SK-N-SH (cell line): ENCODE measurements at regions not wholly inside any gene's neighbourhood (a gene's known extent, or its start where the extent isn't known, plus 50 kb on each side); places are given as distances from the start of the nearest gene placed in this dataset.

Experiments
- CTCF ChIA-PET: fragments of 300-600, 350-600 bp; formaldehyde crosslinking; extraction: SDS; loops from one replicate; lab custom pipeline; 2021; lab: Yijun Ruan, JAX
- POLR2A ChIA-PET: fragments of 350-600 bp; sonication (Branson Sonifier 250); formaldehyde crosslinking; extraction: SDS; loops from one replicate; lab custom pipeline; 2020; ENCODE audit warnings: antibody characterized with exemption, inconsistent platforms; lab: Yijun Ruan, JAX
- DNase-seq: peaks from one replicate; pipeline ENCODE4 v3.0.0; 2012
- H2AFZ ChIP-seq: fragments of 200-600 bp; sonication (generic); 2 replicates; pipeline ENCODE4 v1.8.1; 2016; ENCODE audit warnings: antibody characterized with exemption, mild to moderate bottlenecking, low read depth
- H3F3A ChIP-seq: fragments of 200-600 bp; sonication (generic); replicated peaks from 2 replicates; pipeline ENCODE3; 2016; ENCODE audit warnings: antibody characterized with exemption, mild to moderate bottlenecking; ENCODE audit not compliant: insufficient read depth
- H3K27ac ChIP-seq, 2 experiments: fragments of 200-500 bp in 1 of 2; fragments of 200-600 bp in 1 of 2; sonication (Bioruptor generic) in 1 of 2; sonication (generic), shearing (Covaris generic) in 1 of 2; 2 replicates each; pipeline versions ENCODE4 v1.5.1 to v1.6.1; 2014 to 2016; ENCODE audit warnings: low read depth in 2 of 2, inconsistent platforms in 1 of 2, low read length in 1 of 2, mild to moderate bottlenecking in 1 of 2, mixed read lengths in 1 of 2
- H3K27me3 ChIP-seq: fragments of 200-600 bp; sonication (generic), shearing (Covaris generic); 2 replicates; pipeline ENCODE4 v1.6.1; 2016; ENCODE audit warnings: mixed run types; ENCODE audit not compliant: insufficient read depth
- H3K36me3 ChIP-seq, 2 experiments: fragments of 200-500 bp in 1 of 2; fragments of 200-600 bp in 1 of 2; sonication (Bioruptor generic) in 1 of 2; sonication (generic) in 1 of 2; replicated peaks in 1 of 2; 2 replicates each; pipeline versions ENCODE3 to v1.5.1; 2014 to 2016; ENCODE audit warnings: low read length in 1 of 2, mild to moderate bottlenecking in 1 of 2; ENCODE audit not compliant: insufficient read depth in 2 of 2, control insufficient read depth in 1 of 2
- H3K4me1 ChIP-seq, 2 experiments: fragments of 200-500 bp in 1 of 2; fragments of 200-600 bp in 1 of 2; sonication (Bioruptor generic) in 1 of 2; sonication (generic), shearing (Covaris generic) in 1 of 2; 2 replicates each; pipeline versions ENCODE4 v1.5.1 to v1.6.1; 2014 to 2016; ENCODE audit warnings: low read depth in 1 of 2, low read length in 1 of 2, mixed run types in 1 of 2; ENCODE audit not compliant: insufficient read depth in 2 of 2, control insufficient read depth in 1 of 2
- H3K4me2 ChIP-seq: fragments of 200-600 bp; sonication (generic), shearing (Covaris generic); 2 replicates; pipeline ENCODE4 v1.6.1; 2017; ENCODE audit warnings: mixed run types
- H3K4me3 ChIP-seq, 2 experiments: fragments of 200-500 bp in 1 of 2; fragments of 200-600 bp in 1 of 2; sonication (Bioruptor generic) in 1 of 2; sonication (generic), shearing (Covaris generic) in 1 of 2; 2 replicates each; pipeline versions ENCODE4 v1.5.1 to v1.8.1; 2014 to 2016; ENCODE audit warnings: low read depth in 2 of 2, inconsistent platforms in 1 of 2, low read length in 1 of 2, mild to moderate bottlenecking in 1 of 2, mixed read lengths in 1 of 2, moderate library complexity in 1 of 2
- H3K79me2 ChIP-seq: fragments of 200-600 bp; sonication (generic); 2 replicates; pipeline ENCODE4 v1.8.1; 2017; ENCODE audit warnings: mild to moderate bottlenecking; ENCODE audit not compliant: insufficient read depth
- H3K9ac ChIP-seq: fragments of 200-600 bp; sonication (generic); 2 replicates; pipeline ENCODE4 v1.6.1; 2017; ENCODE audit warnings: mixed run types
- H3K9me2 ChIP-seq: fragments of 200-600 bp; sonication (generic); 2 replicates; pipeline ENCODE4 v1.6.1; 2017; ENCODE audit warnings: mixed run types
- H3K9me3 ChIP-seq: fragments of 200-600 bp; sonication (generic); 2 replicates; pipeline ENCODE4 v1.6.1; 2017; ENCODE audit warnings: mixed run types, mild to moderate bottlenecking, moderate library complexity
- H4K20me1 ChIP-seq: fragments of 200-600 bp; sonication (generic); 2 replicates; pipeline ENCODE4 v1.6.1; 2017; ENCODE audit warnings: mild to moderate bottlenecking, mixed run types; ENCODE audit not compliant: insufficient read depth
- ELF1 ChIP-seq: IDR thresholded peaks from 2 replicates; pipeline ENCODE4 v1.4.0; 2012
- EZH2phosphoT487 ChIP-seq: fragments of 200-600 bp; sonication (generic); IDR thresholded peaks from 2 replicates; pipeline ENCODE4 v1.6.1; 2017; ENCODE audit warnings: low read depth, mixed run types, mild to moderate bottlenecking, antibody characterized with exemption, moderate library complexity, borderline replicate concordance
- FOSL2 ChIP-seq: IDR thresholded peaks from 2 replicates; pipeline ENCODE4 v1.4.0; 2012; ENCODE audit warnings: low read depth, mild to moderate bottlenecking, moderate library complexity, borderline replicate concordance
- FOXJ3 ChIP-seq: sonication (generic); formaldehyde crosslinking; IDR thresholded peaks from 2 replicates; pipeline ENCODE4 v1.5.1; 2020; ENCODE audit warnings: mild to moderate bottlenecking, missing genetic modification reagents
- GABPA ChIP-seq: IDR thresholded peaks from 2 replicates; pipeline ENCODE4 v1.4.0; 2012; ENCODE audit warnings: low read depth, mild to moderate bottlenecking
- GATA2 ChIP-seq: sonication (generic); formaldehyde crosslinking; IDR thresholded peaks from 2 replicates; pipeline ENCODE4 v1.5.0; 2020; ENCODE audit warnings: mild to moderate bottlenecking, missing genetic modification reagents
- JUND ChIP-seq: IDR thresholded peaks from 2 replicates; pipeline ENCODE4 v1.4.0; 2012
- MEF2A ChIP-seq: IDR thresholded peaks from 2 replicates; pipeline ENCODE4 v1.4.0; 2012; ENCODE audit warnings: low read depth, borderline replicate concordance
- MXI1 ChIP-seq: IDR thresholded peaks from 2 replicates; pipeline ENCODE4 v1.6.1; 2012; ENCODE audit warnings: mild to moderate bottlenecking, low read depth, low read length, improper control_type of control experiment
- NFIC ChIP-seq: IDR thresholded peaks from 2 replicates; pipeline ENCODE4 v1.4.0; 2012; ENCODE audit warnings: borderline replicate concordance
- NRF1 ChIP-seq: IDR thresholded peaks from 2 replicates; pipeline ENCODE4 v1.6.1; 2012; ENCODE audit warnings: low read depth, mild to moderate bottlenecking, low read length
- POLR2AphosphoS5 ChIP-seq: IDR thresholded peaks from 2 replicates; pipeline ENCODE4 v1.6.1; 2012; ENCODE audit warnings: low read depth, low read length
- RAD21 ChIP-seq: IDR thresholded peaks from 2 replicates; pipeline ENCODE4 v1.6.1; 2012; ENCODE audit warnings: mild to moderate bottlenecking, low read length
- RCOR1 ChIP-seq: fragments of 150-350 bp; IDR thresholded peaks from 2 replicates; pipeline ENCODE4 v1.6.1; 2017; ENCODE audit warnings: antibody characterized with exemption, low read length
- RFX5 ChIP-seq: IDR thresholded peaks from 2 replicates; pipeline ENCODE4 v1.6.1; 2012; ENCODE audit warnings: mild to moderate bottlenecking, improper control_type of control experiment, low read length
- RXRA ChIP-seq: IDR thresholded peaks from 2 replicates; pipeline ENCODE4 v1.4.0; 2012; ENCODE audit warnings: low read depth, mild to moderate bottlenecking, borderline replicate concordance
- SIN3A ChIP-seq: IDR thresholded peaks from 2 replicates; pipeline ENCODE4 v1.6.1; 2012; ENCODE audit warnings: low read depth, mild to moderate bottlenecking, low read length, moderate library complexity, borderline replicate concordance
- SMC3 ChIP-seq: IDR thresholded peaks from 2 replicates; pipeline ENCODE4 v1.6.1; 2012; ENCODE audit warnings: low read depth, low read length, improper control_type of control experiment
- TAF1 ChIP-seq: IDR thresholded peaks from 2 replicates; pipeline ENCODE4 v1.6.1; 2012; ENCODE audit warnings: low read depth, mild to moderate bottlenecking, low read length, moderate library complexity, borderline replicate concordance
- TCF12 ChIP-seq: IDR thresholded peaks from 2 replicates; pipeline ENCODE4 v1.4.0; 2012
- TEAD4 ChIP-seq: IDR thresholded peaks from 2 replicates; pipeline ENCODE4 v1.4.0; 2012; ENCODE audit warnings: mild to moderate bottlenecking, borderline replicate concordance; ENCODE audit not compliant: insufficient read depth
- YY1 ChIP-seq: IDR thresholded peaks from 2 replicates; pipeline ENCODE4 v1.4.0; 2012; ENCODE audit warnings: low read depth, mild to moderate bottlenecking
- WGBS: methylation state at CpG from one replicate; pipeline ENCODE4 v1.1.6; 2017; ENCODE audit warnings: low lambda C conversion rate; 5-methylcytosine and 5-hydroxymethylcytosine counted together
- TF ChIP-seq, protein P1 (sequence below): IDR thresholded peaks from 2 replicates; pipeline ENCODE4 v1.4.0; 2012; ENCODE audit warnings: low read depth
- TF ChIP-seq, protein P2 (sequence below): fragments of 200-600 bp; sonication (generic); IDR thresholded peaks from 2 replicates; pipeline ENCODE4 v1.6.1; 2017; ENCODE audit warnings: antibody characterized with exemption, mild to moderate bottlenecking, moderate library complexity
- TF ChIP-seq, protein P3 (sequence below): IDR thresholded peaks from 2 replicates; pipeline ENCODE4; 2012
- TF ChIP-seq, protein P4 (sequence below): fragments of 150-350 bp; IDR thresholded peaks from 2 replicates; pipeline ENCODE4 v1.6.1; 2016; ENCODE audit warnings: mild to moderate bottlenecking, low read depth, low read length

DNA sequence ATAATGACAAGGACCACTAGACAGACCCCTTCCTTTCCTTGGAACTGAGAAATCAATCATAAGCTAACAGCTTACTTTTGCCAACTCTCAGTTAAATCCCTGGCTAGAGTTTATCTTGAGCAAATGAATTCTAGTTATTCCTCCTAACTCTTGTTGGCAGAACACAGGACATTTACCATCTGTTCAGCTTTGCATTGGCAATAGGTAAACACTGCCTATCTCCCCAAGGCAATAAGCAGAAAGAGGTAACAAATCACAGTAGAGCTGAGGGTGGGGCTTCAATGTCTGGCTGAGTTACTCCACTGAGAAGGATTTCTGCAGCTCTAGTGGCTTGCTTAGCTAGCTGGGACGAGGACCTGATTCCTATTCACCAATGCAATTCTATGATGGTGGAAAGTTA lies 503.3 kb upstream of the GRIA1 start:
- no peaks in the 10 kb centered on the region for H3K36me3 ChIP-seq
- TF ChIP-seq GATA2 (CRISPR knock-in tag) (no peak), TEAD4 (no peak), FOXJ3 (no peak), RCOR1 (no peak), EZH2phosphoT487 (no peak), FOSL2 (no peak), SIN3A (no peak), ELF1 (no peak), GABPA (no peak), RXRA (no peak)
- TF ChIP-seq, protein P1, sequence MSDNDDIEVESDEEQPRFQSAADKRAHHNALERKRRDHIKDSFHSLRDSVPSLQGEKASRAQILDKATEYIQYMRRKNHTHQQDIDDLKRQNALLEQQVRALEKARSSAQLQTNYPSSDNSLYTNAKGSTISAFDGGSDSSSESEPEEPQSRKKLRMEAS = no peak
- TF ChIP-seq, protein P2, sequence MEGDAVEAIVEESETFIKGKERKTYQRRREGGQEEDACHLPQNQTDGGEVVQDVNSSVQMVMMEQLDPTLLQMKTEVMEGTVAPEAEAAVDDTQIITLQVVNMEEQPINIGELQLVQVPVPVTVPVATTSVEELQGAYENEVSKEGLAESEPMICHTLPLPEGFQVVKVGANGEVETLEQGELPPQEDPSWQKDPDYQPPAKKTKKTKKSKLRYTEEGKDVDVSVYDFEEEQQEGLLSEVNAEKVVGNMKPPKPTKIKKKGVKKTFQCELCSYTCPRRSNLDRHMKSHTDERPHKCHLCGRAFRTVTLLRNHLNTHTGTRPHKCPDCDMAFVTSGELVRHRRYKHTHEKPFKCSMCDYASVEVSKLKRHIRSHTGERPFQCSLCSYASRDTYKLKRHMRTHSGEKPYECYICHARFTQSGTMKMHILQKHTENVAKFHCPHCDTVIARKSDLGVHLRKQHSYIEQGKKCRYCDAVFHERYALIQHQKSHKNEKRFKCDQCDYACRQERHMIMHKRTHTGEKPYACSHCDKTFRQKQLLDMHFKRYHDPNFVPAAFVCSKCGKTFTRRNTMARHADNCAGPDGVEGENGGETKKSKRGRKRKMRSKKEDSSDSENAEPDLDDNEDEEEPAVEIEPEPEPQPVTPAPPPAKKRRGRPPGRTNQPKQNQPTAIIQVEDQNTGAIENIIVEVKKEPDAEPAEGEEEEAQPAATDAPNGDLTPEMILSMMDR = no peak
- POLR2A ChIA-PET = no interaction called here
- no peak overlapping the region for H3K4me3 ChIP-seq
- no peaks in the 10 kb centered on the region for H3K27me3 ChIP-seq
- CTCF ChIA-PET = no interaction called here
- no peak overlapping the region for H2AFZ ChIP-seq
- no peaks in the 10 kb centered on the region for H3K9me3 ChIP-seq
- no peak overlapping the region for H3K4me2 ChIP-seq
- no peak overlapping the region for H3K9ac ChIP-seq
- no peaks in the 10 kb centered on the region for H4K20me1 ChIP-seq
- no peak overlapping the region for H3K27ac ChIP-seq
- 0% methylated on average over 1 of the region's 1 CpG for WGBS
- no peak for DNase-seq
- H3F3A ChIP-seq = no peaks in the 10 kb centered on the region
- H3K9me2 ChIP-seq = no peaks in the 10 kb centered on the region
- H3K79me2 ChIP-seq = no peaks in the 10 kb centered on the region
- no peaks in the 10 kb centered on the region for H3K4me1 ChIP-seq

GRCh38 chr5:152990217-152990616 lies 500.3 kb upstream of the GRIA1 start:
- Histone ChIP-seq H3K27me3 (no peaks in the 10 kb centered on the region), H3K9ac (no peak overlapping the region), H3K9me3 (no peaks in the 10 kb centered on the region), H3K4me3 (no peak overlapping the region), H3K9me2 (no peaks in the 10 kb centered on the region), H4K20me1 (no peaks in the 10 kb centered on the region), H3K27ac (no peak overlapping the region), H3F3A (no peaks in the 10 kb centered on the region), H3K4me2 (no peak overlapping the region), H3K4me1 (no peaks in the 10 kb centered on the region), H3K36me3 (no peaks in the 10 kb centered on the region), H3K79me2 (no peaks in the 10 kb centered on the region), H2AFZ (no peak overlapping the region)
- CTCF ChIA-PET = interaction anchor here (1.5 kb wide), 1 partner anchor 20 kb away, joined by 3 read pairs; no protein-coding TSS in a partner anchor
- no peak for DNase-seq
- WGBS = 16% methylated on average over 2 of the region's 2 CpGs
- POLR2A ChIA-PET = no interaction called here
- TF ChIP-seq JUND = no peak
- no peak for TF ChIP-seq GATA2 (CRISPR knock-in tag)
- TF ChIP-seq, protein P1 = no peak
- no peak for TF ChIP-seq TAF1
- TF ChIP-seq, protein P3, sequence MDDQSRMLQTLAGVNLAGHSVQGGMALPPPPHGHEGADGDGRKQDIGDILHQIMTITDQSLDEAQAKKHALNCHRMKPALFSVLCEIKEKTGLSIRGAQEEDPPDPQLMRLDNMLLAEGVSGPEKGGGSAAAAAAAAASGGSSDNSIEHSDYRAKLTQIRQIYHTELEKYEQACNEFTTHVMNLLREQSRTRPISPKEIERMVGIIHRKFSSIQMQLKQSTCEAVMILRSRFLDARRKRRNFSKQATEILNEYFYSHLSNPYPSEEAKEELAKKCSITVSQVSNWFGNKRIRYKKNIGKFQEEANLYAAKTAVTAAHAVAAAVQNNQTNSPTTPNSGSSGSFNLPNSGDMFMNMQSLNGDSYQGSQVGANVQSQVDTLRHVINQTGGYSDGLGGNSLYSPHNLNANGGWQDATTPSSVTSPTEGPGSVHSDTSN = no peak
- no peak for TF ChIP-seq FOXJ3
- TF ChIP-seq TEAD4 = no peak
- no peak for TF ChIP-seq RFX5
- no peak for TF ChIP-seq RXRA
- no peak for TF ChIP-seq RAD21
- TF ChIP-seq TCF12 = no peak
- TF ChIP-seq YY1 = no peak
- TF ChIP-seq NFIC = no peak
- no peak for TF ChIP-seq SMC3
- TF ChIP-seq NRF1 = no peak
- no peak for TF ChIP-seq POLR2AphosphoS5
- TF ChIP-seq, protein P4, sequence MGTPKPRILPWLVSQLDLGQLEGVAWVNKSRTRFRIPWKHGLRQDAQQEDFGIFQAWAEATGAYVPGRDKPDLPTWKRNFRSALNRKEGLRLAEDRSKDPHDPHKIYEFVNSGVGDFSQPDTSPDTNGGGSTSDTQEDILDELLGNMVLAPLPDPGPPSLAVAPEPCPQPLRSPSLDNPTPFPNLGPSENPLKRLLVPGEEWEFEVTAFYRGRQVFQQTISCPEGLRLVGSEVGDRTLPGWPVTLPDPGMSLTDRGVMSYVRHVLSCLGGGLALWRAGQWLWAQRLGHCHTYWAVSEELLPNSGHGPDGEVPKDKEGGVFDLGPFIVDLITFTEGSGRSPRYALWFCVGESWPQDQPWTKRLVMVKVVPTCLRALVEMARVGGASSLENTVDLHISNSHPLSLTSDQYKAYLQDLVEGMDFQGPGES = no peak
- no peak for TF ChIP-seq MXI1
- TF ChIP-seq MEF2A = no peak
